K562 (cell line): ENCODE measurements at regions not wholly inside any gene's neighbourhood (a gene's known extent, or its start where the extent isn't known, plus 50 kb on each side); places are given as distances from the start of the nearest gene placed in this dataset.

ENCODE experiments used
- ATAC-seq: fragments of 200-7000 bp; cut with Tn5 transposase; 3 replicates; pipeline ENCODE4 v1.9.1; 2020; ENCODE audit warnings: moderate library complexity
- BruUV-seq: library from RNA; stranded (reverse); fragments of 400-500 nt; replicated peaks from 2 replicates; lab custom pipeline; 2021; lab: Mats Ljungman, UMichigan
- CTCF ChIA-PET: fragments of 300-600 bp; formaldehyde crosslinking; extraction: SDS; loops from one replicate; lab custom pipeline; 2021; ENCODE audit warnings: low intra/inter-chr PET ratio; lab: Yijun Ruan, JAX
- POLR2A ChIA-PET: fragments of 300-600, 350-650 bp; sonication (Branson Sonifier 250); formaldehyde crosslinking; extraction: SDS; loops from one replicate; lab custom pipeline; 2021; ENCODE audit warnings: antibody characterized with exemption, inconsistent platforms; lab: Yijun Ruan, JAX
- DNase-seq, 4 experiments: peaks; one replicate each; pipeline versions ENCODE4 v3.0.0 to v3.0.0-alpha.2; 2011 to 2018; ENCODE audit warnings: low spot score in 3 of 4, mixed read lengths in 3 of 4; ENCODE audit errors: extremely low read depth in 1 of 4
- FAIRE-seq: peaks from 2 replicates; lab custom pipeline; 2011; peaks lifted over from hg19 to GRCh38; lab: Jason Lieb, UNC
- H2AFZ ChIP-seq: 2 replicates; pipeline ENCODE4 v1.6.0; 2011; ENCODE audit warnings: low read depth, low read length, control low read depth, inconsistent platforms
- H3K27ac ChIP-seq: fragments of 200-600 bp; 3 replicates; pipeline ENCODE4 v1.8.0; 2011; ENCODE audit warnings: low read depth, mild to moderate bottlenecking, control low read depth, inconsistent platforms, low read length, moderate library complexity, mixed read lengths; ENCODE audit errors: extremely low read depth
- H3K27me3 ChIP-seq, 2 experiments: fragments of 300-600 bp in 1 of 2; 2 replicates in 1 of 2; 3 replicates in 1 of 2; pipeline versions ENCODE4 v1.6.0 to v1.8.0; 2011; ENCODE audit warnings: inconsistent platforms in 2 of 2, low read length in 2 of 2, mild to moderate bottlenecking in 1 of 2, mixed read lengths in 1 of 2, moderate library complexity in 1 of 2; ENCODE audit not compliant: control insufficient read depth in 2 of 2, insufficient read depth in 2 of 2
- H3K36me3 ChIP-seq: fragments of 300-600 bp; 3 replicates; pipeline ENCODE4 v1.8.0; 2011; ENCODE audit warnings: mild to moderate bottlenecking, low read length, inconsistent platforms; ENCODE audit not compliant: control insufficient read depth, insufficient read depth
- H3K4me1 ChIP-seq, 2 experiments: fragments of 200-600 bp in 1 of 2; replicated peaks in 1 of 2; 2 replicates in 1 of 2; 3 replicates in 1 of 2; pipeline versions ENCODE4 v1.5.1 to v1.8.0; 2011; ENCODE audit warnings: inconsistent platforms in 2 of 2, low read length in 2 of 2, mild to moderate bottlenecking in 1 of 2, mixed read lengths in 1 of 2, moderate library complexity in 1 of 2; ENCODE audit not compliant: control insufficient read depth in 2 of 2, insufficient read depth in 2 of 2
- H3K4me2 ChIP-seq: 2 replicates; pipeline ENCODE4 v1.6.1; 2011; ENCODE audit warnings: low read length, control low read depth, inconsistent platforms, mixed read lengths; ENCODE audit not compliant: insufficient read depth
- H3K4me3 ChIP-seq: fragments of 200-600 bp; sonication (generic), shearing (Covaris generic); 2 replicates; pipeline ENCODE4 v1.5.1; 2016; ENCODE audit warnings: control low read depth, inconsistent platforms
- H3K79me2 ChIP-seq: fragments of 200-600 bp; 3 replicates; pipeline ENCODE4 v1.8.0; 2011; ENCODE audit warnings: low read length, inconsistent platforms; ENCODE audit not compliant: control insufficient read depth, insufficient read depth
- H3K9ac ChIP-seq, 2 experiments: 2 replicates each; pipeline versions ENCODE4 v1.6.0 to v1.6.1; 2011; ENCODE audit warnings: low read depth in 2 of 2, low read length in 2 of 2, control low read depth in 1 of 2, inconsistent platforms in 1 of 2, mild to moderate bottlenecking in 1 of 2, mixed read lengths in 1 of 2; ENCODE audit not compliant: insufficient read depth in 1 of 2
- H3K9me1 ChIP-seq: one replicate; pipeline ENCODE4 v1.6.0; 2011; ENCODE audit warnings: inconsistent platforms, mild to moderate bottlenecking, low read length, moderate library complexity; ENCODE audit not compliant: control insufficient read depth, insufficient read depth
- H3K9me3 ChIP-seq: replicated peaks from 2 replicates; pipeline ENCODE4 v1.5.1; 2011; ENCODE audit warnings: low read depth, low read length, inconsistent platforms; ENCODE audit not compliant: control insufficient read depth, insufficient read depth
- H4K20me1 ChIP-seq: replicated peaks from 2 replicates; pipeline ENCODE4 v1.6.1; 2011; ENCODE audit warnings: low read length, inconsistent platforms, mixed read lengths; ENCODE audit not compliant: control insufficient read depth, insufficient read depth
- ATF1 ChIP-seq, 2 experiments: fragments of 450-650 bp in 1 of 2; IDR thresholded peaks; 2 replicates each; pipeline ENCODE4 v1.6.1; 2016; ENCODE audit warnings: missing compliant biosample characterization in 1 of 2, missing genetic modification characterization in 1 of 2
- ATF7 ChIP-seq: fragments of 450-650 bp; IDR thresholded peaks from 2 replicates; pipeline ENCODE4 v1.7.1; 2014; ENCODE audit warnings: mild to moderate bottlenecking, moderate library complexity
- CTBP1 ChIP-seq: fragments of 450-650 bp; IDR thresholded peaks from 2 replicates; pipeline ENCODE4 v1.6.1; 2016; ENCODE audit warnings: borderline replicate concordance
- HMG20B ChIP-seq: fragments of 250-450 bp; sonication (Bioruptor Pico); IDR thresholded peaks from 2 replicates; pipeline ENCODE4 v1.5.0; 2021; ENCODE audit warnings: mild to moderate bottlenecking
- JUND ChIP-seq, 2 experiments: IDR thresholded peaks; 2 replicates in 1 of 2; 3 replicates in 1 of 2; pipeline ENCODE4 v1.6.1; 2011; ENCODE audit warnings: borderline replicate concordance in 2 of 2, low read depth in 2 of 2, low read length in 2 of 2, improper control_type of control experiment in 1 of 2, missing biosample characterization in 1 of 2, missing genetic modification characterization in 1 of 2, missing genetic modification reagents in 1 of 2
- MED1 ChIP-seq: sonication (generic); formaldehyde crosslinking; IDR thresholded peaks from 2 replicates; pipeline ENCODE4 v1.8.1; 2023; ENCODE audit warnings: missing genetic modification reagents, borderline replicate concordance
- NCOA4 ChIP-seq: fragments of 450-650 bp; IDR thresholded peaks from 2 replicates; pipeline ENCODE4 v1.6.1; 2018; ENCODE audit warnings: mild to moderate bottlenecking; ENCODE audit not compliant: partially characterized antibody
- NR2C2 ChIP-seq, 2 experiments: fragments of 200-800 bp in 1 of 2; sonication (Bioruptor generic) in 1 of 2; sonication (generic) in 1 of 2; formaldehyde crosslinking in 1 of 2; IDR thresholded peaks; 2 replicates each; pipeline versions ENCODE4 v1.6.1 to v1.8.0; 2016 to 2022; ENCODE audit warnings: mild to moderate bottlenecking in 1 of 2, missing compliant biosample characterization in 1 of 2, missing genetic modification characterization in 1 of 2, missing genetic modification reagents in 1 of 2
- PTTG1 ChIP-seq: fragments of 450-650 bp; IDR thresholded peaks from 2 replicates; pipeline ENCODE4 v1.6.1; 2016; ENCODE audit warnings: low read depth, mild to moderate bottlenecking, missing genetic modification characterization, missing compliant biosample characterization
- RBBP5 ChIP-seq: fragments of 200-600 bp; sonication (generic); IDR thresholded peaks from 2 replicates; pipeline ENCODE4 v1.6.1; 2012; ENCODE audit warnings: borderline replicate concordance, mild to moderate bottlenecking, low read length, control low read depth, inconsistent platforms; ENCODE audit not compliant: insufficient read depth, poor library complexity, severe bottlenecking
- RFX1 ChIP-seq: fragments of 450-650 bp; IDR thresholded peaks from 2 replicates; pipeline ENCODE4 v1.6.1; 2016; ENCODE audit warnings: mild to moderate bottlenecking, moderate library complexity
- WHSC1 ChIP-seq: IDR thresholded peaks from one replicate; pipeline ENCODE4 v1.6.1; 2012; ENCODE audit warnings: low read length, control low read depth, inconsistent platforms
- ZNF12 ChIP-seq: sonication (generic); formaldehyde crosslinking; IDR thresholded peaks from 2 replicates; pipeline ENCODE4 v1.4.0; 2020; ENCODE audit warnings: mild to moderate bottlenecking, missing genetic modification reagents
- WGBS: fragments of 100-300 bp; shearing (Covaris generic); methylation state at CpG from one replicate; pipeline ENCODE4 v1.1.6; 2016; ENCODE audit warnings: low coverage, mixed read lengths; ENCODE audit not compliant: insufficient coverage; ENCODE audit errors: missing lambda C conversion rate; 5-methylcytosine and 5-hydroxymethylcytosine counted together
- in situ Hi-C: fragments of 300-500 bp; cut with MboI; formaldehyde crosslinking; loops from 4 replicates; pipeline ENCODE4 v1.15.0; 2018; ENCODE audit warnings: inconsistent platforms, mixed read lengths
- intact Hi-C: fragments of 100-400 bp; cut with micrococcal nuclease; formaldehyde crosslinking; loops from 2 replicates; pipeline ENCODE4 v1.14.2; 2022
- TF ChIP-seq, protein P1 (sequence below), 2 experiments: fragments of 450-650 bp in 1 of 2; sonication (generic) in 1 of 2; formaldehyde crosslinking in 1 of 2; IDR thresholded peaks in 1 of 2; conservative IDR thresholded peaks in 1 of 2; 2 replicates each; pipeline versions ENCODE4 v1.6.1 to v1.8.1; 2016 to 2023; ENCODE audit warnings: mild to moderate bottlenecking in 2 of 2, moderate library complexity in 2 of 2, inconsistent platforms in 1 of 2, missing genetic modification reagents in 1 of 2
- TF ChIP-seq, protein P2 (sequence below): fragments of 450-650 bp; IDR thresholded peaks from 2 replicates; pipeline ENCODE4 v1.6.1; 2016; ENCODE audit warnings: low read depth, mild to moderate bottlenecking, moderate library complexity

DNA sequence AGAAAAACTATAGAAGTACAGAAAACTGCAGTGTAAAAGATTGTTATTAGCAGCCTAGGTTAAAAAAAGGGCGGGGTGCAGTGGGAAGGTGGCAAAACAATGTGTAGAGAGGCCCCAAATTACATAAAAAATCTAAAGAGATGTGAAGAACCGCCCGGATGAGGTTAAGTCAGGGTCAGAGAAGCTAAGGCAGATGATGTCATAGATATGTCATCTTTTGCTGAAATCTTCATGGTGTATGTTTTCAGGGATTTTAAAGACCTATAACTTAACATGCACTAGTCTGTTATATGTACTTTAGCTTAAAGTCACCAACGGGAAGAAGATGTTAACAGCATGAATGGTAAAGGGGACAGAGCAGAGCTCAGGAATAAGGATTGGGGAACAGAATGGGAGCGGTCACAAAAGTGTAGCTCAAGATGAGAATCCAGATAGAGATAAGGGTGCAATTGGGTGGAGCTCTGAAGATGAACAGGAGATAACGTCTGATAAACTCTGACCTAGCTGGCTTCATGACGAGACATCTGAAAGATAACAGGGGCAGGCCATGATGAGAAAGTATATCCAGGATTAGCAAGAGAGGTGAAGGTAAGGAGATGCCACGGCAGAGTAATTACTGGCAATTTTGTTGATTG, 83.4 kb downstream of the TFAP2A start:
- Histone ChIP-seq H3K36me3 (no peaks in the 10 kb centered on the region), H4K20me1 (no peaks in the 10 kb centered on the region), H3K27ac (no peak overlapping the region), H3K79me2 (no peaks in the 10 kb centered on the region), H3K9me1 (no peaks in the 10 kb centered on the region), H3K9ac (no peak overlapping the region), H3K4me1 (no peaks in the 10 kb centered on the region; a peak in 1 of 5 replicates), H2AFZ (no peak overlapping the region), H3K27me3 (no peaks in the 10 kb centered on the region), H3K4me3 (no peak overlapping the region), H3K9me3 (no peaks in the 10 kb centered on the region), H3K4me2 (no peak overlapping the region)
- CTCF ChIA-PET, result interaction anchor here (0.7 kb wide), 1 partner anchor 25 kb away, joined by 3 read pairs; no protein-coding TSS in a partner anchor
- POLR2A ChIA-PET, result interaction anchor here (0.9 kb wide), 1 partner anchor 8 kb away, joined by 4 read pairs; no protein-coding TSS in a partner anchor
- WGBS, result 13% methylated on average over 8 of the region's 8 CpGs
- intact Hi-C loops (no loop called here), in situ Hi-C loops (no loop called here)
- no peak for DNase-seq
- FAIRE-seq, result no peak
- TF ChIP-seq NR2C2 (CRISPR knock-in tag; IDR thresholded peaks at IDR 0.05) (no peak), NR2C2 (tag; IDR thresholded peaks at IDR 0.05) (peak; percentile 46; the same call in 1 of the 2 replicates), JUND (IDR thresholded peaks at IDR 0.05; ENCODE audit: borderline replicate concordance, low read depth, low read length) (peak; percentile 9; the same call in 1 of the 2 replicates), JUND (tag; IDR thresholded peaks at IDR 0.05; ENCODE audit: borderline replicate concordance, low read depth, low read length) (0 out of 3 replicates have a peak, but pooled peaks have one; percentile 15), MED1 (CRISPR knock-in tag) (no peak), WHSC1 (no peak), ATF1 (CRISPR knock-in tag; IDR thresholded peaks at IDR 0.05) (no peak), ATF1 (tag; IDR thresholded peaks at IDR 0.05) (peak; percentile 37; the same call in 1 of the 2 replicates), RBBP5 (no peak), CTBP1 (peak; percentile 19; the same call in 1 of the 2 replicates), ATF7 (peak; percentile 79; the same call in 1 of the 2 replicates), NCOA4 (no peak), ZNF12 (CRISPR knock-in tag) (no peak), RFX1 (no peak), HMG20B (no peak), PTTG1 (no peak)
- TF ChIP-seq, protein P1, sequence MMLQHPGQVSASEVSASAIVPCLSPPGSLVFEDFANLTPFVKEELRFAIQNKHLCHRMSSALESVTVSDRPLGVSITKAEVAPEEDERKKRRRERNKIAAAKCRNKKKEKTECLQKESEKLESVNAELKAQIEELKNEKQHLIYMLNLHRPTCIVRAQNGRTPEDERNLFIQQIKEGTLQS (IDR thresholded peaks at IDR 0.05), result peak; percentile 83
- TF ChIP-seq, protein P1 (CRISPR knock-in tag; conservative IDR thresholded peaks at IDR 0.05), result no peak
- TF ChIP-seq, protein P2, sequence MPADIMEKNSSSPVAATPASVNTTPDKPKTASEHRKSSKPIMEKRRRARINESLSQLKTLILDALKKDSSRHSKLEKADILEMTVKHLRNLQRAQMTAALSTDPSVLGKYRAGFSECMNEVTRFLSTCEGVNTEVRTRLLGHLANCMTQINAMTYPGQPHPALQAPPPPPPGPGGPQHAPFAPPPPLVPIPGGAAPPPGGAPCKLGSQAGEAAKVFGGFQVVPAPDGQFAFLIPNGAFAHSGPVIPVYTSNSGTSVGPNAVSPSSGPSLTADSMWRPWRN, result no peak
- BruUV-seq, result no TSS peak
- no peak for ATAC-seq
